Activated naive CD8-positive, alpha-beta T cell treated with anti-CD3 and anti-CD28 coated beads, Interleukin-2, amount 10 ng/mL, durations not matched to agents 7 days and 5 days (primary cell): ENCODE measurements at regions not wholly inside any gene's neighbourhood (a gene's known extent, or its start where the extent isn't known, plus 50 kb on each side); places are given as distances from the start of the nearest gene placed in this dataset.

Experiments
- ATAC-seq: fragments of 150-1000 bp; cut with Tn5 transposase; one replicate; pipeline ENCODE4 v1.10.0; 2021; ENCODE audit warnings: low read depth, moderate library complexity
- POLR2A ChIA-PET: fragments of 350-600 bp; sonication (Branson Sonifier 250); formaldehyde crosslinking; loops from one replicate; lab custom pipeline; 2021; ENCODE audit warnings: antibody characterized with exemption; lab: Charles Lee
- DNase-seq: peaks from one replicate; pipeline ENCODE4 v3.0.0; 2021
- H3K27ac Mint-ChIP-seq: one replicate; pipeline ENCODE4 v1.8.0; 2022; ENCODE audit warnings: mild to moderate bottlenecking, mixed read lengths
- H3K27me3 Mint-ChIP-seq: one replicate; pipeline ENCODE4 v1.8.0; 2022; ENCODE audit warnings: mild to moderate bottlenecking, moderate library complexity, mixed read lengths
- H3K36me3 Mint-ChIP-seq: one replicate; pipeline ENCODE4 v1.8.0; 2021; ENCODE audit warnings: mild to moderate bottlenecking, mixed read lengths
- H3K4me1 Mint-ChIP-seq: one replicate; pipeline ENCODE4 v1.8.0; 2021; ENCODE audit warnings: mixed read lengths
- H3K4me3 Mint-ChIP-seq: one replicate; pipeline ENCODE4 v1.8.0; 2022; ENCODE audit warnings: mild to moderate bottlenecking, moderate library complexity, mixed read lengths
- H3K9me3 Mint-ChIP-seq: one replicate; pipeline ENCODE4 v1.8.0; 2021; ENCODE audit warnings: mixed read lengths

DNA sequence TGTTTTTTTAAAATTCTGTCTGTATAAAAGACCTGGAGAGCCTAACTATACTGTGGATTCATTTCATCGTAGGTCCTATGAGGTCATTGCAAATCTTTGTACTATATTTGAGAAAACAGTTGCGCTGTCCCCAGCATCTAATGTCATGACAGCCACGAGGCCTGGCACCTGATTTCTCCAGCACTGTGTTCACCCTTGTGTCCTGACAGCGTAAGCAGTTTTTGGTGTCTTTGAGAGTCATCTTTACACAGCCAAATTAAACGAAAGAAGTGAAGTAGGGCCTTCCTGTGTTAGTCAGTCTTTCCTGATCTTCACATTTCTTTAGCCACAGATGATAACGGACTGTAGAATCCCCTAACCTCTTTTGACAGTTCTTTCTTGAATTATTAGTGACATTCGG, 70.6 kb upstream of the PHACTR2 start:
- H3K4me1 Mint-ChIP-seq: no peaks in the 10 kb centered on the region
- DNase-seq: no peak
- no peak overlapping the region for H3K27ac Mint-ChIP-seq
- no peak overlapping the region for H3K4me3 Mint-ChIP-seq
- no peak for ATAC-seq
- peaks cover 5% of the 10 kb centered on the region for H3K27me3 Mint-ChIP-seq
- no peaks in the 10 kb centered on the region for H3K36me3 Mint-ChIP-seq
- H3K9me3 Mint-ChIP-seq: no peaks in the 10 kb centered on the region
- POLR2A ChIA-PET: no interaction called here

- no peaks in the 10 kb centered on the region for H3K36me3 Mint-ChIP-seq
- ATAC-seq (no peak), DNase-seq (no peak)
- H3K27me3 Mint-ChIP-seq: peaks cover 3% of the 10 kb centered on the region
- H3K4me3 Mint-ChIP-seq: no peak overlapping the region
- H3K4me1 Mint-ChIP-seq: no peaks in the 10 kb centered on the region
- H3K9me3 Mint-ChIP-seq: no peaks in the 10 kb centered on the region
- POLR2A ChIA-PET: no interaction called here
- H3K27ac Mint-ChIP-seq: no peak overlapping the region
Measured at GRCh38 chr6:143605906-143606521, 71.8 kb upstream of the PHACTR2 start.

GRCh38 chr6:143603455-143603854, 74.3 kb upstream of the PHACTR2 start:
- Mint-ChIP-seq H3K9me3 (no peaks in the 10 kb centered on the region), H3K4me1 (peaks cover 6% of the 10 kb centered on the region), H3K27me3 (no peaks in the 10 kb centered on the region), H3K27ac (no peak overlapping the region), H3K4me3 (no peak overlapping the region), H3K36me3 (peaks cover 8% of the 10 kb centered on the region)
- DNase-seq (no peak), ATAC-seq (no peak)
- POLR2A ChIA-PET: no interaction called here

DNA sequence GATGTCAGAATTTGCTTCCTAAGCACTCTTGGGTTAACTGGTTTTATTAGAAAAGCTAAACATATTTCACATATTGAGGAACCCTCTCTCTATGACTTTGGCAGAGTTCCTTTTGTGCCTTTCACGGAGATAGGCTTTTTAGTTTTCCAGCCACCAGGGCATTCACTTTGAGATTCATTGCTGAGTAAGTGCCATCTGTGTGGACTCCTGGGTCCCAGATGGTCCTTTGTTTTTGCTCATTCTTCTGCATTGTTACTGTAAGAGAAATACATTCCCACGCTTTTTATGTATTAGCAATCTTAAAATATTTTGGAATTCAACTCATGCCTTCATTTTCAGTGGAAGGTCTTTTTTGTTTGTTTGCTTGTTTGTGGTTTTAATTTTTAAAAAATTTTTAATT, 76.3 kb upstream of the PHACTR2 start:
- no peaks in the 10 kb centered on the region for H3K27me3 Mint-ChIP-seq
- DNase-seq: no peak
- POLR2A ChIA-PET: no interaction called here
- H3K36me3 Mint-ChIP-seq: peaks cover 11% of the 10 kb centered on the region
- peaks cover 3% of the 10 kb centered on the region for H3K9me3 Mint-ChIP-seq
- no peak overlapping the region for H3K4me3 Mint-ChIP-seq
- peaks cover 17% of the 10 kb centered on the region for H3K4me1 Mint-ChIP-seq
- no peak overlapping the region for H3K27ac Mint-ChIP-seq
- ATAC-seq: no peak

DNA sequence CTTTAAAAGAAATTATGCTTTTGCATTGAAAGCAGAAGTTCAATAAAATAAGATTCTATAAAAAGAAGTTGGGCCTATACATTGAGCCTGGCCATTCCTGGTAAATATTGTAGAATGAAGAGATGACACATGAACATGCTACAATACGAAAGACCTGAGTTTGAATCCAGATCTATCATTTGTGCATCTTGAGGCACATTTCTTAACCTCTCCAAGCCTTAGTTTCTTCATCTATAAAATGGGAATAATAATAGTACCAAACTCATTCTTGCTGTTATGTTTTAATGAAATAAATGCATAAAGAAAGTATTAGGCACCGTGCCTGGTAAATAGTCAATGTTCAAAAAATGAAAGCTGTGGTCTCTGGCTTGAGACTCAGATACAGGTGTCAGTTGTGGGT, 76.9 kb upstream of the PHACTR2 start:
- Mint-ChIP-seq H3K36me3 (peaks cover 11% of the 10 kb centered on the region), H3K4me1 (peaks cover 17% of the 10 kb centered on the region), H3K27me3 (no peaks in the 10 kb centered on the region), H3K4me3 (no peak overlapping the region), H3K27ac (no peak overlapping the region), H3K9me3 (peaks cover 3% of the 10 kb centered on the region)
- POLR2A ChIA-PET: no interaction called here
- DNase-seq: no peak
- ATAC-seq: no peak

- peak overlapping the region; percentile 46 for H3K4me3 Mint-ChIP-seq
- ATAC-seq: peak; percentile 93
- H3K36me3 Mint-ChIP-seq: peaks cover 11% of the 10 kb centered on the region
- H3K27ac Mint-ChIP-seq: peak overlapping the region; percentile 44
- no peak for DNase-seq
- peaks cover 17% of the 10 kb centered on the region for H3K4me1 Mint-ChIP-seq
- POLR2A ChIA-PET: no interaction called here
- peaks cover 3% of the 10 kb centered on the region for H3K9me3 Mint-ChIP-seq
- no peaks in the 10 kb centered on the region for H3K27me3 Mint-ChIP-seq
Measured at GRCh38 chr6:143598466-143599080, 79.2 kb upstream of the PHACTR2 start.

DNA sequence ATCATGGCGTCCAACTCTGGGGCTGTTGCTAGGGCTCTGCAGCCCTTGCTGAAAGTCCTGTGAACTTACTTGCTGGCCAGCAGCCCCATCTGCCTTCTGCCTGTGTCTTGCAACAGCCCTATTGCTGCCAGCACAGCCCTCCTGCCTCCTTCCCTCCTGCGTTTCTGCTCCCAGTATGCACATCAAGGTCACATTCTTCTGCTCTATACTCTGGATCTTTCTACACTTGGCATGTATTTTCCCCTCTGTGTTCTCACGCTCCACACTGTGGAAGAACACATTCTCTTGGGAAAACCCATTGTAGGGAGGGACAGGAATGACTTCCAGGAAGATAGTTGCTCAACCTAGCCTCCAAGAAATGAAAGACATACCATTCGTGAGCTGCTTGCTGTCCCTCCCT, 80.9 kb upstream of the PHACTR2 start:
- no peak for DNase-seq
- Mint-ChIP-seq H3K27ac (no peak overlapping the region), H3K4me3 (no peak overlapping the region), H3K27me3 (no peaks in the 10 kb centered on the region), H3K9me3 (peaks cover 4% of the 10 kb centered on the region), H3K4me1 (peaks cover 17% of the 10 kb centered on the region), H3K36me3 (peaks cover 11% of the 10 kb centered on the region)
- ATAC-seq: no peak
- POLR2A ChIA-PET: no interaction called here

DNA sequence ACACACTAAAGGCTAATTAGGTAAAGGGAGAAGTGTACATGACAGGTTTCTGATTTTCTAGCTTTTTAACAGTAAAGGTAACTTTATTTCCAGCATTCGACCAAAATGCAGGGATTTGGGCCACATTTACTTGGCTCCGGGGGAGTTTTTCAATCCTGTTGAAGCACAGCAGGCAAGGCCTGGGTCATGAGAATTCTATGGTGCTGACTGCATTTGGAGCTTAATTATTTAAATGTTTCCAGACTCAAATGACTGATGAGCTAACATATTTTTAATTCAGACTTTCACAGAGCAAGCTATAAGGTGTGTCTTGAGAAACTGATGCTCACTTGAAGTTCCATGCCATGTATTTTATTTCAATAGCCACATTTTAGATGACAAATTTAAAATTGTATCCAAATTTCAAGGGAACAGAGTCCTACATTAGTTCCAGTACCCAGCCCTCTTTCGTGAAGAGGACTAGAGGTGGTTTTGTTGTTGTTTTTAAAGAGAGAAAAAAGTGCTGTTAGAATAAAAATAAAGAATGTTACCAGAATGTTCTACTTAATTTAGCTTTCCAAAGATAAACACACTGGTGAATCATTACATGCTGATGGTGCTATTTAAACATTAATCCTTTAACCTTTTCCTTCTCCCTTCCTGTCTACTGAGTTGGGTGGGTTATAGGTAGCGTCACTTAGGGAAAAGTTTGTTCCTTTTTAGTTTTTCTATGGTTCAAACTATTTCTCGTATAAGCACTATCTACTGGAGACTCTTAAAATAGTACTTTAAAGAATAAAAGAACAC, 82.3 kb upstream of the PHACTR2 start:
- no peak for DNase-seq
- POLR2A ChIA-PET: no interaction called here
- Mint-ChIP-seq H3K4me1 (peaks cover 17% of the 10 kb centered on the region), H3K27ac (no peak overlapping the region), H3K36me3 (peaks cover 11% of the 10 kb centered on the region), H3K4me3 (no peak overlapping the region), H3K9me3 (peaks cover 6% of the 10 kb centered on the region), H3K27me3 (no peaks in the 10 kb centered on the region)
- ATAC-seq: no peak

DNA sequence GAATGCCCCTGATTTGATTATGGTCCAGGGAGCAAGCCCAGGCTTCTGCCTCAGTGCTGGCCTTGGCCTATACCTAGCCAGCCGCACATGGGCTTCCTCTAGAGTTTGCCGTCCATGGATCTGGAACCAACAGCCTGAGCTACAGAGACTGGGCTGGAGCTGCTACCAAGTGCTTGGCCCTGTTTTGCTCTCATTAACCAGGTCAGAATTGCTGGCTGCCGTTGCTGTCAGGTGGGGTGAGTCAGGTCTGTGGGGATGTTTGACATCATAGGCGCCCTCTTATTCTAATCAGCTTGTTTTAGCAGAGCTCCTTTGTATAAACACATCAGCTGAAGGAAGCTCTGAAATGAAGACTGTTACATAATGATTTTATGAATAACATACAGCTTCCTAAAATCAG, 83.1 kb upstream of the PHACTR2 start:
- Mint-ChIP-seq H3K9me3 (peaks cover 6% of the 10 kb centered on the region), H3K36me3 (peaks cover 10% of the 10 kb centered on the region), H3K4me3 (no peak overlapping the region), H3K27me3 (no peaks in the 10 kb centered on the region), H3K4me1 (peaks cover 17% of the 10 kb centered on the region), H3K27ac (no peak overlapping the region)
- DNase-seq (no peak), ATAC-seq (no peak)
- POLR2A ChIA-PET: no interaction called here

DNA sequence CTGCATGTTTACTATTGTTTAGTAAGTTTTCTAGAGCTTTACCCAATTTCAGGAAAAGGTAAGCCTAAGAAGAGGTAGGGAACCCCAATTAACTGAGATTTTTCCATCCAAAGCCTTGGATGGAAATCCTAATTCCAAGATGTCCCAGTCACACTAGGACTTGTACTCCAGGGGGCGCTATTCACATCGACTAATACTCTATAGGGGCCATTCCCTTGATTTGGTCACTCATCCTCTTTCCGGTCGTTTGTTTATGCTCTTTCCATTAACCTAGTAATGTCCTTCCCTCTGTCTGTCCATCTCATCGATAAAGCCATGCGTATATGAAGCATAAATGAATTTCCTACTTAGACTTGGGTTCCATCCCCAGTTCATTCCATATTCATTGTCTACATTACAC, 80.8 kb upstream of the FUCA2 start:
- H3K27ac Mint-ChIP-seq: no peak overlapping the region
- H3K4me3 Mint-ChIP-seq: no peak overlapping the region
- DNase-seq (no peak), ATAC-seq (no peak)
- peaks cover 3% of the 10 kb centered on the region for H3K9me3 Mint-ChIP-seq
- H3K4me1 Mint-ChIP-seq: peaks cover 2% of the 10 kb centered on the region
- POLR2A ChIA-PET: no interaction called here
- no peaks in the 10 kb centered on the region for H3K27me3 Mint-ChIP-seq
- no peaks in the 10 kb centered on the region for H3K36me3 Mint-ChIP-seq

GRCh38 chr6:143591441-143591840, 79.9 kb upstream of the FUCA2 start:
- no peaks in the 10 kb centered on the region for H3K27me3 Mint-ChIP-seq
- no peak overlapping the region for H3K4me3 Mint-ChIP-seq
- no peak overlapping the region for H3K27ac Mint-ChIP-seq
- H3K4me1 Mint-ChIP-seq: no peaks in the 10 kb centered on the region
- H3K9me3 Mint-ChIP-seq: peaks cover 3% of the 10 kb centered on the region
- DNase-seq (no peak), ATAC-seq (no peak)
- H3K36me3 Mint-ChIP-seq: no peaks in the 10 kb centered on the region
- POLR2A ChIA-PET: no interaction called here

DNA sequence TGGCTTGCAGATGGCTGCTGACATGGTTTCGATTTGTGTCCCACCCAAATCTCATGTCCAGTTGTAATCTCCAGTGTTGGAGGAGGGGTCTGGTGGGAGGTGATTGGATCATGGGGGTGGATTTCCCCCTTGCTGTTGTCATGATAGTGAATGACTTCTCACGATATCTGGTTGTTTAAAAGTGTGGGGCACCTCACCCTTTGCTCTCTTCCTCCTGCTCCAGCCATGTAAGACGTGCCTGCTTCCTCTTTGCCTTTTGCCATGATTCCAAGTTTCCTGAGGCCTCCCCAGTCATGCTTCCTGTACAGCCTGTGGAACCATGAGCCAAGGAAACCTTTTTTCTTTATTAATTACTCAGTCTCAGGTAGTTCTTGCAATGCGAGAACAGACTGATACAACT, 77.6 kb upstream of the FUCA2 start:
- Mint-ChIP-seq H3K4me3 (no peak overlapping the region), H3K4me1 (no peaks in the 10 kb centered on the region), H3K9me3 (peaks cover 3% of the 10 kb centered on the region), H3K27ac (no peak overlapping the region), H3K27me3 (peaks cover under 1% of the 10 kb centered on the region), H3K36me3 (no peaks in the 10 kb centered on the region)
- no peak for ATAC-seq
- DNase-seq: no peak
- POLR2A ChIA-PET: no interaction called here

- H3K27ac Mint-ChIP-seq: no peak overlapping the region
- DNase-seq: no peak
- peaks cover 5% of the 10 kb centered on the region for H3K4me1 Mint-ChIP-seq
- no peak overlapping the region for H3K4me3 Mint-ChIP-seq
- no peak for ATAC-seq
- POLR2A ChIA-PET: no interaction called here
- H3K9me3 Mint-ChIP-seq: no peaks in the 10 kb centered on the region
- peaks cover 4% of the 10 kb centered on the region for H3K27me3 Mint-ChIP-seq
- H3K36me3 Mint-ChIP-seq: no peaks in the 10 kb centered on the region
Measured at GRCh38 chr6:143586557-143586956, 75.0 kb upstream of the FUCA2 start.

DNA sequence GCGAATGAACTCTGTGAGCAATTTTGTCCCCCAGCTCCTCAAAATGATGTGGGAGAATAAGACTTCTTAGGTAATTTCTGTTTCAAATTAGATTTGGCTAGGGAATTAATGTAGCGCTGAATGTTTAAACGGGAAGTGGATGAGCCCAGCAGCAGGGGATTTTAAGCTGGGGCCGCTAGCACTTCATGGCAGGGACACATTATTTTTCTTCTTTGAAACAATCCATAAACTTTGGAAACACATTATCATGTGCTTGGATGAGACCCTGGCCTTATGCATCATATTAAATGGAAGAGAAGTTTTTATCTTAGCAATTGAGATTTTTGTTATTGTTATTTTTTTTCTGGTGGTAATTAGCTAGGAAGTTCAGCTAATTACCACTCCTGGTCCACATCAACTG, 74.2 kb upstream of the FUCA2 start:
- no peak for ATAC-seq
- peaks cover 8% of the 10 kb centered on the region for H3K4me1 Mint-ChIP-seq
- H3K27me3 Mint-ChIP-seq: peaks cover 4% of the 10 kb centered on the region
- H3K36me3 Mint-ChIP-seq: no peaks in the 10 kb centered on the region
- POLR2A ChIA-PET: no interaction called here
- H3K27ac Mint-ChIP-seq: no peak overlapping the region
- H3K4me3 Mint-ChIP-seq: no peak overlapping the region
- no peak for DNase-seq
- no peaks in the 10 kb centered on the region for H3K9me3 Mint-ChIP-seq
